Spleen (tissue), 7 donors: ENCODE measurements at regions not wholly inside any gene's neighbourhood (a gene's known extent, or its start where the extent isn't known, plus 50 kb on each side); places are given as distances from the start of the nearest gene placed in this dataset.

Source experiments
- CTCF ChIP-seq, 11 experiments: fragments of 200-600 bp in 7 of 11; fragments of 450-650 bp in 4 of 11; sonication (generic) in 4 of 11; IDR thresholded peaks in 8 of 11; conservative IDR thresholded peaks in 3 of 11; 1 replicate in 7 of 11; 2 replicates in 4 of 11; pipeline versions ENCODE4 v1.4.0 to v1.8.0; 2016 to 2021; ENCODE audit warnings: antibody characterized with exemption in 11 of 11, inconsistent platforms in 4 of 11, mild to moderate bottlenecking in 1 of 11
- POLR2A ChIP-seq, 3 donors: fragments of 450-650 bp; IDR thresholded peaks; one replicate each; pipeline ENCODE4 v1.5.1; 2017; ENCODE audit warnings: antibody characterized with exemption in 3 of 3, mild to moderate bottlenecking in 1 of 3
- POLR2AphosphoS5 ChIP-seq, 3 donors: sonication (generic); formaldehyde crosslinking; IDR thresholded peaks; one replicate each; pipeline ENCODE4 v1.5.1; 2017; ENCODE audit warnings: antibody characterized with exemption in 3 of 3
- donor health status: DM: no; HTN: no; CAD: no; lungs with moderate emphysema.
- donor health status: DM: no; HTN: no; CAD: no.
- donor health status: DM: no; HTN: no; CAD: no.

- TF ChIP-seq CTCF (IDR thresholded peaks at IDR 0.05 in 8 of 11, conservative IDR thresholded peaks at IDR 0.05 in 3 of 11) (no peak), POLR2AphosphoS5 (IDR thresholded peaks at IDR 0.05) (no peak), POLR2A (IDR thresholded peaks at IDR 0.05) (no peak)
Observed at GRCh38 chr4:114311787-114312186, 286.8 kb upstream of the UGT8 start.
